Lung (tissue), 11 donors: ENCODE measurements at regions not wholly inside any gene's neighbourhood (a gene's known extent, or its start where the extent isn't known, plus 50 kb on each side); places are given as distances from the start of the nearest gene placed in this dataset.

ENCODE experiments used
- ATAC-seq: fragments of 200-7000 bp; cut with Tn5 transposase; one replicate; pipeline ENCODE4 v1.9.1; 2020; ENCODE audit warnings: moderate number of reproducible peaks; ENCODE audit not compliant: insufficient read depth, low FRiP score
- DNase-seq, 3 donors: peaks; one replicate each; pipeline ENCODE4 v3.0.0-alpha.2; 2013 to 2017
- H3K27ac ChIP-seq, 2 donors: one replicate each; pipeline ENCODE4 v1.5.1; 2013; ENCODE audit warnings: mild to moderate bottlenecking in 2 of 2, moderate library complexity in 2 of 2, control low read depth in 1 of 2, inconsistent platforms in 1 of 2, low read depth in 1 of 2, low read length in 1 of 2
- H3K27me3 ChIP-seq, 3 donors: one replicate each; pipeline ENCODE4 v1.5.1; 2013; ENCODE audit warnings: low read length in 2 of 3; ENCODE audit not compliant: control insufficient read depth in 3 of 3, insufficient read depth in 3 of 3
- H3K36me3 ChIP-seq, 4 donors: one replicate each; pipeline ENCODE4 v1.5.1; 2013; ENCODE audit warnings: low read length in 4 of 4, mild to moderate bottlenecking in 1 of 4, moderate library complexity in 1 of 4; ENCODE audit not compliant: control insufficient read depth in 4 of 4, insufficient read depth in 4 of 4
- H3K4me1 ChIP-seq, 5 donors: one replicate each; pipeline ENCODE4 v1.5.1; 2013; ENCODE audit warnings: low read length in 5 of 5, mild to moderate bottlenecking in 2 of 5, moderate library complexity in 1 of 5; ENCODE audit not compliant: control insufficient read depth in 5 of 5, insufficient read depth in 5 of 5
- H3K4me3 ChIP-seq: one replicate; pipeline ENCODE4 v1.5.1; 2013; ENCODE audit warnings: mild to moderate bottlenecking, control low read depth, moderate library complexity
- H3K9ac ChIP-seq, 2 donors: one replicate each; pipeline ENCODE4 v1.5.1; 2013; ENCODE audit warnings: low read length in 2 of 2, control low read depth in 1 of 2; ENCODE audit not compliant: insufficient read depth in 1 of 2
- H3K9me3 ChIP-seq, 4 donors: one replicate each; pipeline ENCODE4 v1.5.1; 2013; ENCODE audit warnings: low read length in 3 of 4, mild to moderate bottlenecking in 1 of 4, moderate library complexity in 1 of 4; ENCODE audit not compliant: control insufficient read depth in 4 of 4, insufficient read depth in 3 of 4
- WGBS, 2 donors: extraction: QIAGEN DNeasy Blood & Tissue Kit; methylation state at CpG; one replicate each; pipeline ENCODE4 v1.1.7; 2013; 5-methylcytosine and 5-hydroxymethylcytosine counted together
- TF ChIP-seq, protein P1 (sequence below): IDR thresholded peaks from 2 replicates; pipeline ENCODE4 v1.5.1; 2012; ENCODE audit warnings: mild to moderate bottlenecking; ENCODE audit errors: control extremely low read depth, extremely low read depth
- donor health status: control.
- donor health status: control.
- donor health status: Bipolar disorder and iron deficiency.
- donor health status: healthy.
- donor health status: DM: yes; HTN: yes; CAD: no.

- DNase-seq (no peak), ATAC-seq (no peak)
- WGBS, 2 donors: 87 to 89% methylated on average over 1 of the region's 1 CpG
- no peak overlapping the region for H3K9ac ChIP-seq
- H3K4me3 ChIP-seq: no peak overlapping the region
- H3K9me3 ChIP-seq: peaks cover 0 to 6% (median 0%) of the 10 kb centered on the region in 4 donors
- no peak overlapping the region for H3K27ac ChIP-seq
- no peaks in the 10 kb centered on the region for H3K4me1 ChIP-seq
- TF ChIP-seq, protein P1, sequence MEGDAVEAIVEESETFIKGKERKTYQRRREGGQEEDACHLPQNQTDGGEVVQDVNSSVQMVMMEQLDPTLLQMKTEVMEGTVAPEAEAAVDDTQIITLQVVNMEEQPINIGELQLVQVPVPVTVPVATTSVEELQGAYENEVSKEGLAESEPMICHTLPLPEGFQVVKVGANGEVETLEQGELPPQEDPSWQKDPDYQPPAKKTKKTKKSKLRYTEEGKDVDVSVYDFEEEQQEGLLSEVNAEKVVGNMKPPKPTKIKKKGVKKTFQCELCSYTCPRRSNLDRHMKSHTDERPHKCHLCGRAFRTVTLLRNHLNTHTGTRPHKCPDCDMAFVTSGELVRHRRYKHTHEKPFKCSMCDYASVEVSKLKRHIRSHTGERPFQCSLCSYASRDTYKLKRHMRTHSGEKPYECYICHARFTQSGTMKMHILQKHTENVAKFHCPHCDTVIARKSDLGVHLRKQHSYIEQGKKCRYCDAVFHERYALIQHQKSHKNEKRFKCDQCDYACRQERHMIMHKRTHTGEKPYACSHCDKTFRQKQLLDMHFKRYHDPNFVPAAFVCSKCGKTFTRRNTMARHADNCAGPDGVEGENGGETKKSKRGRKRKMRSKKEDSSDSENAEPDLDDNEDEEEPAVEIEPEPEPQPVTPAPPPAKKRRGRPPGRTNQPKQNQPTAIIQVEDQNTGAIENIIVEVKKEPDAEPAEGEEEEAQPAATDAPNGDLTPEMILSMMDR: no peak
- H3K36me3 ChIP-seq: no peaks in the 10 kb centered on the region
- H3K27me3 ChIP-seq: no peaks in the 10 kb centered on the region
Measured at GRCh38 chr11:90564531-90564930, 341.7 kb upstream of the CHORDC1 start.

GRCh38 chr11:90558328-90558865 is 335.5 kb upstream of the CHORDC1 start:
- WGBS, 2 donors: 86 to 92% methylated on average over 4 of the region's 4 CpGs
- Histone ChIP-seq H3K36me3 (no peaks in the 10 kb centered on the region), H3K27ac (no peak overlapping the region), H3K9me3 (peaks cover 0 to 6% (median 0%) of the 10 kb centered on the region in 4 donors), H3K4me1 (no peaks in the 10 kb centered on the region), H3K27me3 (no peaks in the 10 kb centered on the region), H3K4me3 (no peak overlapping the region), H3K9ac (no peak overlapping the region)
- TF ChIP-seq, protein P1: no peak
- no peak for ATAC-seq
- no peak for DNase-seq

- no peak for ATAC-seq
- Histone ChIP-seq H3K4me1 (no peaks in the 10 kb centered on the region), H3K9me3 (peaks cover 0 to 6% (median 0%) of the 10 kb centered on the region in 4 donors), H3K27ac (peak overlapping the region in 1 of 2 donors; percentile 45), H3K27me3 (no peaks in the 10 kb centered on the region), H3K36me3 (no peaks in the 10 kb centered on the region), H3K4me3 (no peak overlapping the region), H3K9ac (no peak overlapping the region)
- TF ChIP-seq, protein P1: no peak
- 70 to 80% methylated on average over 4 of the region's 4 CpGs for WGBS, 2 donors
- peak; percentile 11 to 30 (median 15) for DNase-seq
Measured at GRCh38 chr11:90556606-90557005, 333.8 kb upstream of the CHORDC1 start.

- no peaks in the 10 kb centered on the region for H3K27me3 ChIP-seq
- DNase-seq (no peak), ATAC-seq (no peak)
- TF ChIP-seq, protein P1: no peak
- H3K9me3 ChIP-seq: peaks cover 0 to 6% (median 0%) of the 10 kb centered on the region in 4 donors
- H3K27ac ChIP-seq: no peak overlapping the region
- no peak overlapping the region for H3K9ac ChIP-seq
- H3K4me1 ChIP-seq: no peaks in the 10 kb centered on the region
- no peaks in the 10 kb centered on the region for H3K36me3 ChIP-seq
- no peak overlapping the region for H3K4me3 ChIP-seq
- WGBS, 2 donors: 70 to 85% methylated on average over 1 of the region's 1 CpG
Measured at GRCh38 chr11:90556026-90556425, 333.2 kb upstream of the CHORDC1 start.
